Smooth muscle cell (in vitro differentiated cells): ENCODE measurements at regions not wholly inside any gene's neighbourhood (a gene's known extent, or its start where the extent isn't known, plus 50 kb on each side); places are given as distances from the start of the nearest gene placed in this dataset.
A peak's percentile ranks its signal among the peaks of the same experiment; 100 is the strongest.

Source experiments
- DNase-seq: peaks from one replicate; lab custom pipeline; 2025; ENCODE audit not compliant: unreplicated experiment; lab: John Stamatoyannopoulos, UW
- H2AFZ ChIP-seq: fragments of 200-600 bp; sonication (generic); 2 replicates; pipeline ENCODE4 v1.6.0; 2016; ENCODE audit warnings: antibody characterized with exemption, low read depth, mild to moderate bottlenecking
- H3F3A ChIP-seq: fragments of 200-600 bp; sonication (generic); 2 replicates; pipeline ENCODE4 v1.6.0; 2017; ENCODE audit warnings: antibody characterized with exemption, low read depth
- H3K27ac ChIP-seq: fragments of 200-600 bp; sonication (generic); 2 replicates; pipeline ENCODE4 v1.5.1; 2016; ENCODE audit warnings: low read depth, mild to moderate bottlenecking
- H3K27me3 ChIP-seq: fragments of 200-600 bp; sonication (generic); 2 replicates; pipeline ENCODE4 v1.6.1; 2016; ENCODE audit warnings: low read depth, mild to moderate bottlenecking
- H3K36me3 ChIP-seq: fragments of 200-600 bp; sonication (generic); 2 replicates; pipeline ENCODE4 v1.5.1; 2016; ENCODE audit warnings: low read depth
- H3K4me1 ChIP-seq: fragments of 200-600 bp; sonication (generic); 2 replicates; pipeline ENCODE4 v1.5.1; 2016; ENCODE audit warnings: low read depth
- H3K4me2 ChIP-seq: fragments of 200-600 bp; sonication (generic); 2 replicates; pipeline ENCODE4 v1.6.0; 2016; ENCODE audit warnings: mild to moderate bottlenecking
- H3K4me3 ChIP-seq: fragments of 200-600 bp; sonication (generic); 2 replicates; pipeline ENCODE4 v1.5.1; 2016; ENCODE audit warnings: mild to moderate bottlenecking
- H3K79me2 ChIP-seq: fragments of 200-600 bp; sonication (generic); 2 replicates; pipeline ENCODE4 v1.6.0; 2016; ENCODE audit warnings: low read depth, mild to moderate bottlenecking
- H3K9ac ChIP-seq: fragments of 200-600 bp; sonication (generic); 2 replicates; pipeline ENCODE4 v1.6.0; 2016; ENCODE audit warnings: low read depth
- H3K9me3 ChIP-seq: fragments of 200-600 bp; sonication (generic); replicated peaks from 2 replicates; pipeline ENCODE4 v1.5.1; 2016; ENCODE audit warnings: low read depth
- H4K20me1 ChIP-seq: fragments of 200-600 bp; sonication (generic); 2 replicates; pipeline ENCODE4 v1.6.0; 2016; ENCODE audit warnings: low read depth
- WGBS: methylation state at CpG from one replicate; pipeline ENCODE4 v1.1.7; 2016; ENCODE audit warnings: low lambda C conversion rate; 5-methylcytosine and 5-hydroxymethylcytosine counted together
- TF ChIP-seq, protein P1 (sequence below): fragments of 200-600 bp; sonication (generic); IDR thresholded peaks from 2 replicates; pipeline ENCODE4 v1.5.1; 2017; ENCODE audit warnings: borderline replicate concordance, mild to moderate bottlenecking, antibody characterized with exemption; ENCODE audit not compliant: insufficient read depth, poor library complexity, severe bottlenecking

DNA sequence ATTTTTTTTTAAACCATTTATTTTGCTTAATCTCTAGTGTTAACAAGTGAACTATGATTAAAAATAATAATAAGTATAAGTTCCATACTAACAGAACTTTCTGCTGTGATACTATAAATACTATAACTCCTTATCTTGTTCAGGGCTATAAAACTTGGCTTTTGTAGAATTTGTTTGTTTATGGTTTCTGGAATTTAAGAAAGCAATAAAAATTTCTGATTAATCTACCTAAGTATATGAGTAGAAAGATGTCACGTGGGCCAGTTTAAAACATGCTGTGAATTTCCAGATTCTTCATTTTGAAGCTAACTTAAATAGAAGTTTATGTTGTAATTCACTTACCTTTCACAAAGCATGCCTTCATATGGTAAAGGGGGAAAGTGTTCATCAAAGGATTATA is 1236.3 kb upstream of the ACVR2A start:
- no peaks in the 10 kb centered on the region for H3K79me2 ChIP-seq
- no peak overlapping the region for H3K27ac ChIP-seq
- no peaks in the 10 kb centered on the region for H3K36me3 ChIP-seq
- H3K9me3 ChIP-seq, result no peaks in the 10 kb centered on the region
- H3K27me3 ChIP-seq, result no peaks in the 10 kb centered on the region
- no peak overlapping the region for H2AFZ ChIP-seq
- H3K4me2 ChIP-seq, result no peak overlapping the region
- no peaks in the 10 kb centered on the region for H3F3A ChIP-seq
- H3K4me3 ChIP-seq, result no peak overlapping the region
- H3K9ac ChIP-seq, result no peak overlapping the region
- no peaks in the 10 kb centered on the region for H4K20me1 ChIP-seq
- DNase-seq, result no peak
- TF ChIP-seq, protein P1, sequence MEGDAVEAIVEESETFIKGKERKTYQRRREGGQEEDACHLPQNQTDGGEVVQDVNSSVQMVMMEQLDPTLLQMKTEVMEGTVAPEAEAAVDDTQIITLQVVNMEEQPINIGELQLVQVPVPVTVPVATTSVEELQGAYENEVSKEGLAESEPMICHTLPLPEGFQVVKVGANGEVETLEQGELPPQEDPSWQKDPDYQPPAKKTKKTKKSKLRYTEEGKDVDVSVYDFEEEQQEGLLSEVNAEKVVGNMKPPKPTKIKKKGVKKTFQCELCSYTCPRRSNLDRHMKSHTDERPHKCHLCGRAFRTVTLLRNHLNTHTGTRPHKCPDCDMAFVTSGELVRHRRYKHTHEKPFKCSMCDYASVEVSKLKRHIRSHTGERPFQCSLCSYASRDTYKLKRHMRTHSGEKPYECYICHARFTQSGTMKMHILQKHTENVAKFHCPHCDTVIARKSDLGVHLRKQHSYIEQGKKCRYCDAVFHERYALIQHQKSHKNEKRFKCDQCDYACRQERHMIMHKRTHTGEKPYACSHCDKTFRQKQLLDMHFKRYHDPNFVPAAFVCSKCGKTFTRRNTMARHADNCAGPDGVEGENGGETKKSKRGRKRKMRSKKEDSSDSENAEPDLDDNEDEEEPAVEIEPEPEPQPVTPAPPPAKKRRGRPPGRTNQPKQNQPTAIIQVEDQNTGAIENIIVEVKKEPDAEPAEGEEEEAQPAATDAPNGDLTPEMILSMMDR, result no peak
- no peaks in the 10 kb centered on the region for H3K4me1 ChIP-seq
- WGBS, result 33% methylated on average over 1 of the region's 1 CpG

DNA sequence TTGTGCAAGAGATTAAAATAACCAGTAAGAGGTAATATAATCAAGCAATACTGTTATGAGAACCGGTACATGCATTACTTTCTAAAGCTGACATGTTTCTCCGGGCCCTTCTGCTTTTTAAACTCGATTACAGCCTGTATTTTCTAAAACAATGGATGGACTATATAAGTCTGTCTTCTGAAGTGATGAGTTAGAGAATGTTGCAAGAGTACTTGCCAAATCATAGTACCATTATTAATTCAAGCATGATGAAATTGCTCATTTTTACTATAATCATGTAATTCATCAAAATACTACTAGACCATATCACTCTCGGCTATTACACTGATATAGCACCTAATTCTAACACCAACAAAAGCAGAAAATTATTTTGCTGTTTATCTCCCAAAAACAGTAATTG is 1240.3 kb upstream of the ACVR2A start:
- H3F3A ChIP-seq, result no peaks in the 10 kb centered on the region

DNA sequence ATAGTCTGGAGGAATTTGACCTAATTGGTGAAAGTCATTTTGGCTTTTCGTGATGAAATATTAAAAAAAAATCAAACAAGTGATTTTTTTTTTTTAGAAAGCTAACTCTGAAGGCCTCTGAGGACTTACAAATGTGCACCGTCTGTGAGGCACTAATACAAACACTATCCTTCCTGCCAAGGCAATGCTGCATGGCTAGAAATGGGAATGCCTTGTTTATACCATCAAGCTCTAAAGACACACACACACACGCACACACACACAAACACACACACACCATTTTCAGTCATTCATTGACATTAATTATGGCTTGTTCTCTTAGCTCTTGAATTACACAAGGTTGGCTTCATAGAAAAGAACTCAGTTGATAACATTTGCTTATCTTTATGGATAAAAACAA is 1242.0 kb upstream of the ACVR2A start:
- Histone ChIP-seq H3K27ac (peak overlapping the region; percentile 11), H3K4me2 (peak overlapping the region; percentile 43)
- no peak for DNase-seq

More for the DNA sequence above, 1240.3 kb upstream of the ACVR2A start:
- Histone ChIP-seq H3K9me3 (no peaks in the 10 kb centered on the region), H3K27ac (no peak overlapping the region), H2AFZ (no peak overlapping the region), H3K79me2 (no peaks in the 10 kb centered on the region), H3K4me2 (no peak overlapping the region), H4K20me1 (no peaks in the 10 kb centered on the region), H3K4me1 (no peaks in the 10 kb centered on the region), H3K4me3 (no peak overlapping the region), H3K27me3 (no peaks in the 10 kb centered on the region), H3K9ac (no peak overlapping the region), H3K36me3 (no peaks in the 10 kb centered on the region)
- TF ChIP-seq, protein P1, result no peak
- 96% methylated on average over 4 of the region's 4 CpGs for WGBS
- DNase-seq, result no peak

DNA sequence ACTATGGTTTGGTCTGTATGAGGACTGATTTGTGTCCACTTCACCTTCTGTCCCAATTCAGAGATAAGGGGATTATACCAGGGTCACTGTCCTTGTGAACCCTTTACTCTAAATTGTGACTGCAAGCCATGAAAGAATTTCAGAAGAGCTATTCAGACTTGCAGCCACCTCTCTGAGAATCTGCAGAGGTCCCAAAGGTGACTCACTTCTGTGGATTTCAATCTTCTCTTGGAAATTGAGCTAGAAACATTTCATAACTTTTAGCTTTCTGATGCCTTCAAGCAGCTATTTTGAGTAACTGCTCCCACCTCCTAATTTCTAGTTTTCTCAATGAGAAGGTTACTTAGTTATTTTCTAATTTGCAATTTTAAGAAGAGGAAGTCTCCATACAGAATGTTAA is 1242.4 kb upstream of the ACVR2A start:
- TF ChIP-seq, protein P1, result no peak
- H3K4me1 ChIP-seq, result no peaks in the 10 kb centered on the region
- no peaks in the 10 kb centered on the region for H4K20me1 ChIP-seq
- H3K36me3 ChIP-seq, result no peaks in the 10 kb centered on the region
- no peak overlapping the region for H3K9ac ChIP-seq
- no peaks in the 10 kb centered on the region for H3K9me3 ChIP-seq
- no peak overlapping the region for H3K4me3 ChIP-seq
- H3K79me2 ChIP-seq, result no peaks in the 10 kb centered on the region
- H3K27ac ChIP-seq, result peak overlapping the region; percentile 11
- H3K4me2 ChIP-seq, result peak overlapping the region; percentile 43
- H2AFZ ChIP-seq, result no peak overlapping the region
- no peaks in the 10 kb centered on the region for H3F3A ChIP-seq
- DNase-seq, result no peak
- H3K27me3 ChIP-seq, result no peaks in the 10 kb centered on the region

More for the DNA sequence above, 1242.0 kb upstream of the ACVR2A start:
- no peak overlapping the region for H2AFZ ChIP-seq
- H3F3A ChIP-seq, result no peaks in the 10 kb centered on the region
- no peaks in the 10 kb centered on the region for H3K4me1 ChIP-seq
- H3K79me2 ChIP-seq, result no peaks in the 10 kb centered on the region
- H3K27me3 ChIP-seq, result no peaks in the 10 kb centered on the region
- no peaks in the 10 kb centered on the region for H3K36me3 ChIP-seq
- WGBS, result 78% methylated on average over 3 of the region's 3 CpGs
- H3K9me3 ChIP-seq, result no peaks in the 10 kb centered on the region
- H3K9ac ChIP-seq, result no peak overlapping the region
- H3K4me3 ChIP-seq, result no peak overlapping the region
- TF ChIP-seq, protein P1, result no peak
- H4K20me1 ChIP-seq, result no peaks in the 10 kb centered on the region
